Smooth muscle cell (in vitro differentiated cells): ENCODE measurements at regions not wholly inside any gene's neighbourhood (a gene's known extent, or its start where the extent isn't known, plus 50 kb on each side); places are given as distances from the start of the nearest gene placed in this dataset.

Experiments
- DNase-seq: peaks from one replicate; lab custom pipeline; 2025; ENCODE audit not compliant: unreplicated experiment; lab: John Stamatoyannopoulos, UW
- H2AFZ ChIP-seq: fragments of 200-600 bp; sonication (generic); 2 replicates; pipeline ENCODE4 v1.6.0; 2016; ENCODE audit warnings: antibody characterized with exemption, low read depth, mild to moderate bottlenecking
- H3F3A ChIP-seq: fragments of 200-600 bp; sonication (generic); 2 replicates; pipeline ENCODE4 v1.6.0; 2017; ENCODE audit warnings: antibody characterized with exemption, low read depth
- H3K27ac ChIP-seq: fragments of 200-600 bp; sonication (generic); 2 replicates; pipeline ENCODE4 v1.5.1; 2016; ENCODE audit warnings: low read depth, mild to moderate bottlenecking
- H3K27me3 ChIP-seq: fragments of 200-600 bp; sonication (generic); 2 replicates; pipeline ENCODE4 v1.6.1; 2016; ENCODE audit warnings: low read depth, mild to moderate bottlenecking
- H3K36me3 ChIP-seq: fragments of 200-600 bp; sonication (generic); 2 replicates; pipeline ENCODE4 v1.5.1; 2016; ENCODE audit warnings: low read depth
- H3K4me1 ChIP-seq: fragments of 200-600 bp; sonication (generic); 2 replicates; pipeline ENCODE4 v1.5.1; 2016; ENCODE audit warnings: low read depth
- H3K4me2 ChIP-seq: fragments of 200-600 bp; sonication (generic); 2 replicates; pipeline ENCODE4 v1.6.0; 2016; ENCODE audit warnings: mild to moderate bottlenecking
- H3K4me3 ChIP-seq: fragments of 200-600 bp; sonication (generic); 2 replicates; pipeline ENCODE4 v1.5.1; 2016; ENCODE audit warnings: mild to moderate bottlenecking
- H3K79me2 ChIP-seq: fragments of 200-600 bp; sonication (generic); 2 replicates; pipeline ENCODE4 v1.6.0; 2016; ENCODE audit warnings: low read depth, mild to moderate bottlenecking
- H3K9ac ChIP-seq: fragments of 200-600 bp; sonication (generic); 2 replicates; pipeline ENCODE4 v1.6.0; 2016; ENCODE audit warnings: low read depth
- H3K9me3 ChIP-seq: fragments of 200-600 bp; sonication (generic); replicated peaks from 2 replicates; pipeline ENCODE4 v1.5.1; 2016; ENCODE audit warnings: low read depth
- H4K20me1 ChIP-seq: fragments of 200-600 bp; sonication (generic); 2 replicates; pipeline ENCODE4 v1.6.0; 2016; ENCODE audit warnings: low read depth
- WGBS: methylation state at CpG from one replicate; pipeline ENCODE4 v1.1.7; 2016; ENCODE audit warnings: low lambda C conversion rate; 5-methylcytosine and 5-hydroxymethylcytosine counted together
- TF ChIP-seq, protein P1 (sequence below): fragments of 200-600 bp; sonication (generic); IDR thresholded peaks from 2 replicates; pipeline ENCODE4 v1.5.1; 2017; ENCODE audit warnings: borderline replicate concordance, mild to moderate bottlenecking, antibody characterized with exemption; ENCODE audit not compliant: insufficient read depth, poor library complexity, severe bottlenecking

- no peak for DNase-seq
- no peaks in the 10 kb centered on the region for H3K36me3 ChIP-seq
- H3K27ac ChIP-seq, result no peak overlapping the region
- TF ChIP-seq, protein P1, sequence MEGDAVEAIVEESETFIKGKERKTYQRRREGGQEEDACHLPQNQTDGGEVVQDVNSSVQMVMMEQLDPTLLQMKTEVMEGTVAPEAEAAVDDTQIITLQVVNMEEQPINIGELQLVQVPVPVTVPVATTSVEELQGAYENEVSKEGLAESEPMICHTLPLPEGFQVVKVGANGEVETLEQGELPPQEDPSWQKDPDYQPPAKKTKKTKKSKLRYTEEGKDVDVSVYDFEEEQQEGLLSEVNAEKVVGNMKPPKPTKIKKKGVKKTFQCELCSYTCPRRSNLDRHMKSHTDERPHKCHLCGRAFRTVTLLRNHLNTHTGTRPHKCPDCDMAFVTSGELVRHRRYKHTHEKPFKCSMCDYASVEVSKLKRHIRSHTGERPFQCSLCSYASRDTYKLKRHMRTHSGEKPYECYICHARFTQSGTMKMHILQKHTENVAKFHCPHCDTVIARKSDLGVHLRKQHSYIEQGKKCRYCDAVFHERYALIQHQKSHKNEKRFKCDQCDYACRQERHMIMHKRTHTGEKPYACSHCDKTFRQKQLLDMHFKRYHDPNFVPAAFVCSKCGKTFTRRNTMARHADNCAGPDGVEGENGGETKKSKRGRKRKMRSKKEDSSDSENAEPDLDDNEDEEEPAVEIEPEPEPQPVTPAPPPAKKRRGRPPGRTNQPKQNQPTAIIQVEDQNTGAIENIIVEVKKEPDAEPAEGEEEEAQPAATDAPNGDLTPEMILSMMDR, result no peak
- no peak overlapping the region for H2AFZ ChIP-seq
- H3K4me1 ChIP-seq, result peaks cover 3% of the 10 kb centered on the region
- no peak overlapping the region for H3K9ac ChIP-seq
- no peak overlapping the region for H3K4me2 ChIP-seq
- H4K20me1 ChIP-seq, result no peaks in the 10 kb centered on the region
- no peaks in the 10 kb centered on the region for H3F3A ChIP-seq
- no peaks in the 10 kb centered on the region for H3K9me3 ChIP-seq
- H3K79me2 ChIP-seq, result no peaks in the 10 kb centered on the region
- H3K4me3 ChIP-seq, result no peak overlapping the region
- WGBS, result 91% methylated on average over 7 of the region's 7 CpGs
- no peaks in the 10 kb centered on the region for H3K27me3 ChIP-seq
Observed at GRCh38 chr2:19790291-19790690, 111.5 kb downstream of the TTC32 start.

DNA sequence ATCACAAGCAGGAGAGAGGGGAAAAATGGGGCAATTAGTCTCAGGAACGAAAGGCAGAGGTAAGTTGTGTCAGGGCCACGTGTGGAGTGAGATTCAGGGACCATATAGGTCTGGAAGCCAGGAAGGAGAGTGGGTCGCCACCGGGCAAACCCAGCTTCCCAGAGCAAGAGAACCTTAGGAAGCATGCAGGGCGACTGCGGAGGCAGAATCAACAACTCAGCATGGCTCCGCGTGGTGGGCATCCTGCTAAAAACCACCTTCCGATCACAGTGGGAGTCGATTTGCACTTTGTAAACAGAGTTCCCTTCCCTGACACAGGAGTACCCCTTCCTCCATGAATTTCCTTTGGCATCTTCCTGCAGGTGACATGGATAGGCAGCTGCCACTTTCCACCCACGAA, 114.6 kb downstream of the TTC32 start:
- 80% methylated on average over 11 of the region's 11 CpGs for WGBS
- Histone ChIP-seq H3K27me3 (no peaks in the 10 kb centered on the region), H3K27ac (peak overlapping the region; percentile 75), H3K4me1 (peaks cover 3% of the 10 kb centered on the region), H3F3A (no peaks in the 10 kb centered on the region), H2AFZ (peak overlapping the region; percentile 54), H3K9ac (no peak overlapping the region), H3K4me3 (no peak overlapping the region), H3K9me3 (no peaks in the 10 kb centered on the region), H3K4me2 (peak overlapping the region; percentile 59), H3K79me2 (no peaks in the 10 kb centered on the region), H4K20me1 (no peaks in the 10 kb centered on the region), H3K36me3 (no peaks in the 10 kb centered on the region)
- TF ChIP-seq, protein P1, result no peak
- no peak for DNase-seq

DNA sequence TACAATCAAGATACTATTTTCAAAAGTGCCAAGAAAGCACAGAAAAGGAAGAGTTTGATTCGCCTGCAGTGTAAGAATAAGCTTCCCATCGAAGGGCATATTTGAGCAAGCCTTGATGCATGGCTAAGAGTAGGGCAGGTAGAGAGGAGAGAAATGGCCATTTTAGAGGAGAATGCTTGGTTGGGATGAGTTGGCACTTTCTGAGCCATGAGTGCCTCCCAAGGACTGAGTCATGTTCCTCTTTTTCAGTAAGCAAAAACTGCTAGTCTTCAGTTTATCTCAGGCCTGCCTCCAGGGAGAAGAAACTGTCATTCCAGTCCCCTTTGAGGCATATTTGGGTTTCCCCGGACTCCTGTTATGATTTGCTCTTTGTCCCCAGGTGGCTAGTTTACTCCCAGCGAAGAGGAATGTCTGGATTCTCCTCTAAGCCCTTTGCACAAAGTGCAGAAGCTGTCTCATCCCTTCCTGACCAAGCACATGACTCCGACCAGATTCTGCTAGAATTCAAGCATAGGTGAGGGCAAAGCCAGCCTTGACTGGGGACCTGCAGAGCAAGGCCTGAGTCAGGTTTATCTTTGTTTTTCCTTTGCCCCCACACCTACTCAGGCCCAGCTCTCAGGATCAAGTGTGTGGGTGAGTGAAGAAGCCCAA, 115.2 kb downstream of the TTC32 start:
- Histone ChIP-seq H4K20me1 (no peaks in the 10 kb centered on the region), H3K9me3 (no peaks in the 10 kb centered on the region), H3K79me2 (no peaks in the 10 kb centered on the region), H3K27ac (peak overlapping the region; percentile 75), H3K4me2 (peak overlapping the region; percentile 59), H2AFZ (peak overlapping the region; percentile 54), H3K27me3 (no peaks in the 10 kb centered on the region), H3K9ac (peak overlapping the region; percentile 32), H3F3A (no peaks in the 10 kb centered on the region), H3K36me3 (no peaks in the 10 kb centered on the region), H3K4me3 (no peak overlapping the region), H3K4me1 (peaks cover 3% of the 10 kb centered on the region)
- TF ChIP-seq, protein P1, result no peak
- WGBS, result 73% methylated on average over 5 of the region's 5 CpGs
- DNase-seq, result no peak

- H3K9me3 ChIP-seq, result no peaks in the 10 kb centered on the region
- no peaks in the 10 kb centered on the region for H4K20me1 ChIP-seq
- peaks cover 3% of the 10 kb centered on the region for H3K4me1 ChIP-seq
- 91% methylated on average over 4 of the region's 4 CpGs for WGBS
- H3F3A ChIP-seq, result no peaks in the 10 kb centered on the region
- DNase-seq, result no peak
- H3K36me3 ChIP-seq, result no peaks in the 10 kb centered on the region
- no peaks in the 10 kb centered on the region for H3K79me2 ChIP-seq
- TF ChIP-seq, protein P1, result no peak
- H3K9ac ChIP-seq, result peak overlapping the region; percentile 32
- H3K4me2 ChIP-seq, result peak overlapping the region; percentile 59
- no peaks in the 10 kb centered on the region for H3K27me3 ChIP-seq
- H2AFZ ChIP-seq, result peak overlapping the region; percentile 54
- H3K4me3 ChIP-seq, result no peak overlapping the region
- H3K27ac ChIP-seq, result peak overlapping the region; percentile 75
Observed at GRCh38 chr2:19785867-19786266, 115.9 kb downstream of the TTC32 start.
